HEK293 (cell line): ENCODE measurements at regions not wholly inside any gene's neighbourhood (a gene's known extent, or its start where the extent isn't known, plus 50 kb on each side); places are given as distances from the start of the nearest gene placed in this dataset.

Source experiments
- ZNF138 ChIP-seq: fragments of 450-650 bp; formaldehyde crosslinking; IDR thresholded peaks from 2 replicates; pipeline ENCODE4 v1.5.1; 2016; ENCODE audit warnings: missing biosample characterization, missing genetic modification characterization, borderline replicate concordance
- ZNF677 ChIP-seq: fragments of 450-650 bp; IDR thresholded peaks from 2 replicates; pipeline ENCODE4 v1.5.0; 2018; ENCODE audit warnings: missing biosample characterization, mild to moderate bottlenecking, missing genetic modification characterization, moderate library complexity
- TF ChIP-seq, protein P1 (sequence below): fragments of 450-650 bp; formaldehyde crosslinking; IDR thresholded peaks from 2 replicates; pipeline ENCODE4 v1.5.1; 2016; ENCODE audit warnings: missing biosample characterization, missing genetic modification characterization
- TF ChIP-seq, protein P2 (sequence below): fragments of 450-650 bp; IDR thresholded peaks from 2 replicates; pipeline ENCODE4 v1.5.1; 2018; ENCODE audit warnings: missing biosample characterization, mild to moderate bottlenecking, missing genetic modification characterization

GRCh38 chr12:115203701-115204100, 519.7 kb upstream of the TBX3 start:
- TF ChIP-seq, protein P1, sequence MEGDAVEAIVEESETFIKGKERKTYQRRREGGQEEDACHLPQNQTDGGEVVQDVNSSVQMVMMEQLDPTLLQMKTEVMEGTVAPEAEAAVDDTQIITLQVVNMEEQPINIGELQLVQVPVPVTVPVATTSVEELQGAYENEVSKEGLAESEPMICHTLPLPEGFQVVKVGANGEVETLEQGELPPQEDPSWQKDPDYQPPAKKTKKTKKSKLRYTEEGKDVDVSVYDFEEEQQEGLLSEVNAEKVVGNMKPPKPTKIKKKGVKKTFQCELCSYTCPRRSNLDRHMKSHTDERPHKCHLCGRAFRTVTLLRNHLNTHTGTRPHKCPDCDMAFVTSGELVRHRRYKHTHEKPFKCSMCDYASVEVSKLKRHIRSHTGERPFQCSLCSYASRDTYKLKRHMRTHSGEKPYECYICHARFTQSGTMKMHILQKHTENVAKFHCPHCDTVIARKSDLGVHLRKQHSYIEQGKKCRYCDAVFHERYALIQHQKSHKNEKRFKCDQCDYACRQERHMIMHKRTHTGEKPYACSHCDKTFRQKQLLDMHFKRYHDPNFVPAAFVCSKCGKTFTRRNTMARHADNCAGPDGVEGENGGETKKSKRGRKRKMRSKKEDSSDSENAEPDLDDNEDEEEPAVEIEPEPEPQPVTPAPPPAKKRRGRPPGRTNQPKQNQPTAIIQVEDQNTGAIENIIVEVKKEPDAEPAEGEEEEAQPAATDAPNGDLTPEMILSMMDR (tag by site-specific recombination): no peak
- TF ChIP-seq, protein P2, sequence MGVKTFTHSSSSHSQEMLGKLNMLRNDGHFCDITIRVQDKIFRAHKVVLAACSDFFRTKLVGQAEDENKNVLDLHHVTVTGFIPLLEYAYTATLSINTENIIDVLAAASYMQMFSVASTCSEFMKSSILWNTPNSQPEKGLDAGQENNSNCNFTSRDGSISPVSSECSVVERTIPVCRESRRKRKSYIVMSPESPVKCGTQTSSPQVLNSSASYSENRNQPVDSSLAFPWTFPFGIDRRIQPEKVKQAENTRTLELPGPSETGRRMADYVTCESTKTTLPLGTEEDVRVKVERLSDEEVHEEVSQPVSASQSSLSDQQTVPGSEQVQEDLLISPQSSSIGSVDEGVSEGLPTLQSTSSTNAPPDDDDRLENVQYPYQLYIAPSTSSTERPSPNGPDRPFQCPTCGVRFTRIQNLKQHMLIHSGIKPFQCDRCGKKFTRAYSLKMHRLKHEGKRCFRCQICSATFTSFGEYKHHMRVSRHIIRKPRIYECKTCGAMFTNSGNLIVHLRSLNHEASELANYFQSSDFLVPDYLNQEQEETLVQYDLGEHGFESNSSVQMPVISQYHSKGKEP (tag by site-specific recombination): no peak
- no peak for TF ChIP-seq ZNF677 (tag by site-specific recombination)
- TF ChIP-seq ZNF138 (tag by site-specific recombination): no peak
